SIG-M5 (cell line): ENCODE measurements at regions not wholly inside any gene's neighbourhood (a gene's known extent, or its start where the extent isn't known, plus 50 kb on each side); places are given as distances from the start of the nearest gene placed in this dataset.
"Not testable (repeated sequence)": the region's sequence is repeated elsewhere in the genome, so short reads cannot be mapped to it uniquely, and the experiment has no call there.

Experiments used
- DNase-seq: peaks from one replicate; lab custom pipeline; 2025; lab: John Stamatoyannopoulos, UW

DNA sequence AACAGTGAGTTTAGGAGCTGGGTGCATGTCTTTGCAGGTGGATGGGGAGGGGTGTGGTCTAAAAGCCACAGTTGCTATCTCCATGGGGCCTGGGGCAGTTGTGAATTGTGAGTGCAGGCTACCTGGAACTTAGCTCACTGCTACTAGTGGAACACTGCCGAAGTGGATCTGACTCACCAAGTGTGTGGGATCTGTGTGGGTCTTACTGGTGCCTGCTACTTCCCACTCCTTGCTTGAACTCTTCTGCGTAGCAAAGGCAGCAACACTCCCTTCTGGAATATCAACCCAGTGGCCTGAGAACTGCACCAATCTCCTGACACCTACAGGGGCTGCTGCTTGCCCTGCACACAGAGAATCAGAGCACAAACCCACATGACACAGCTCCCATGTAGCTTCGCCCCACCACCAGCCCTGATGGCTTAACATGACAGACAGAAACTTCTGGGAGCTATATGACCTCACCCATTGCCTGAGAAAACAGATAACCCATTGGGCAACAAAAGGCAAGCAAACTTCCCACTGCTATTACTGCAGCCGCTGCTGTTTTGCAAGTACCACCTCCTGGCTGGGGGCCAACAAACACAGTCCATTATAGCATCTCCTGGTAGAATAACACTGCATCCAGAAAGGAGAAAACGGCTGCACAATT is 455.1 kb upstream of the DDX18 start:
- no peak for DNase-seq

DNA sequence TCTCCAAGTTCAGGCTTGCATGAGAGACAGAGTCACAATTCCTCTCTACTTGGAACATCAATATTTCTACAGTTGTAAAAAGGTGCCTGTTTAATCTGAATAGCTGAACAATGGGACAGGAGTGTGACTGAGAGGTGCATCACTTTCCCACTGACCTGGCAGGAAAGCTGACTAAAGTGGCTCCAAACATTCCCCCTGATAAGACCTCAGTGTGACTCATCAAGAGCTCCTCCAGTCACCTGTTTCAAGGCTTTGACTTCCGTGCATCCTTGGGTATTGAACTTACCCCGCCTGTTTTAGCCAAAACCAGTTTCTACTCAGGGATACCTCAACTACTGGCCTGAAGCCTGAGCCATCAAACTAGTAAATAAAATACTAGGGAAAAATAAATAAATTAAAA is 453.9 kb upstream of the DDX18 start:
- DNase-seq = no peak

DNA sequence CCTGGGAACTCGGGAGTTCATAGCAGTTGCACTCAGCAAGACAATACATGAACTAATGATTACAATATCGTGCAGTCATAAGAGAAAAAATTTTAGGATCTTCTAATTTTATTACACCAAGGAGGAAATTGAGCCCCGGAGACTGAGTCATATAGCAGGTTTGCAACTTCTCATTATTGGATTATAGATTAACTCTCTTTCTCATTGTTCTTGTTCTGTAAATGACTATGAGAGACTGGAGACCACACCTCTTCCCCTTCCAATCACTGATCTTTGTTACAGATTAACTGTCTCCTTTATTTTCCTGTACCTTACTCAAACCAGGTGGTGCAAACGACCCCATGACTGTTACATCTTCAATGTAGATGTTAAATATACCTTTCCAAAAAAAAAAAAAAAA is 435.8 kb upstream of the DDX18 start:
- DNase-seq = no peak

DNA sequence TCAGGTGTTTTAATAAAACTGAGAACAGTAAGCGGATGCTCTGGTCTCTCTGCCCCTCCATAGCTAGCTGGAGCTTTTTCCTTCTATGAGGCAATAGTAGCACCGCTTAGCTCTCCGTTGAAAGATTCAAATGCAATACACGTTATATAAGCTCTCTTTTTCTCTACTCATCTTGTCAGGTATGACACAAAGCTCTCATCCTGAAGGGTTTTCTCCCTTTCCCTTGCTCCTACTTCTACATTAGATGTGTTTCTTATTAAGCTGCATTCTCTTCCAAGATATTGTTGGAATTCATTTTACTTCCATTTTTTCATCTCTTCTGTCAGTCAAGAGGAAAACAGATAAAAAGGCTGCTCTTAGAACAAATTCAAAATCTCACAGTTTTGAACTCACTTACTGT is 434.6 kb upstream of the DDX18 start:
- DNase-seq = no peak

DNA sequence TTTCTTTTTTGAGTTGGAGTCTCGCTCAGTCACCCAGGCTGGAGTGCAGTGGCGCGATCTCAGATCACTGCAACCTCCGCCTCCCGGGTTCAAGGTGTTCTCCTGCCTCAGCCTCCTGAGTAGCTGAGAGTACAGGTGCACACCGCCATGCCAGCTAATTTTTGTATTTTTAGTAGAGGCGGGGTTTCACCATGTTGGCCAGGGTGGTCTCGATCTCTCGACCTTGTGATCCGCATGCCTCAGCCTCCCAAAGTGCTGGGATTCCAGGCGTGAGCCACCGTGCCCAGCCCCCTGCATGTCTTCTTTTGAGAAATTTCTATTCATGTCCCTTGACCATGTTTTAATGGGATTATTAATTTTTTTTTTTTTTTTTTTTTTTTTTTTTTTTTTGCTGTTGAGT is 430.5 kb upstream of the DDX18 start:
- DNase-seq = not testable (repeated sequence)

DNA sequence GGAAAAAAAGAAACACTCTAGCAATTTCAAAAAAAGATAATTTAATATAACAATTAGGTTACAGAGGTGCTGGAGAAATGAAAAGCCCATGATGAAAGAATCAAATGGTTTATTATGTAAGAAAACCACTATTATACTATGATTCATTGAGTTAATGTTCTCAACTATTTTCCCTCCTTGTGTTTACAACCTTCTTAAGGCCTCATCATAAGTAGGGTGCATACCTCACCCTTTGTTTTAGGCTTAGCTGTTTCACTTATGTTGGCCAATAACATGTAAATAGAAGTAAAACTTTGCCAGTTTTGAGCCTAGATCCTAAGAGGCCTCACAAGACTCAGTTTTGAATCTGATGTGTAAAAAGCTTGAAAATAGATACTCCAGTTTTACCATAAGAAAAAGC is 418.3 kb upstream of the DDX18 start:
- no peak for DNase-seq

DNA sequence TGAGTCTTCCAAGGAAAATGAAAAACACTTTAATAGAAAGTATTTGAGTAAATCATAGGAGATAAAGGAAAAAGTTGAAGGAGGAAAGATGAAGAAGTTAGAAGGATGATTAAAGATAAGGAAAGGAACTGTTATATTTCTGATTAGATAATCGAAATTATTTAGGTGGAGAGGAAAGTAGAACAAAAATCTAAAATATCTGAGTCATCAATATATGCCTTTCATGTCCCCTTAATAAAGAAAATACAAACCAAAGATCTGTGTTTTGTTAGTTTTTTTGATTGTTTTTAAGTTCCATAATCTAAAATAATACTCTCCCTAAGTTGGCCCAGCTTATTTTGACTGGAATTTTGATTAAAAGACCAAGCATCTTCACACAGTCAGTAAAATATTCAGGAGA is 412.9 kb upstream of the DDX18 start:
- no peak for DNase-seq

DNA sequence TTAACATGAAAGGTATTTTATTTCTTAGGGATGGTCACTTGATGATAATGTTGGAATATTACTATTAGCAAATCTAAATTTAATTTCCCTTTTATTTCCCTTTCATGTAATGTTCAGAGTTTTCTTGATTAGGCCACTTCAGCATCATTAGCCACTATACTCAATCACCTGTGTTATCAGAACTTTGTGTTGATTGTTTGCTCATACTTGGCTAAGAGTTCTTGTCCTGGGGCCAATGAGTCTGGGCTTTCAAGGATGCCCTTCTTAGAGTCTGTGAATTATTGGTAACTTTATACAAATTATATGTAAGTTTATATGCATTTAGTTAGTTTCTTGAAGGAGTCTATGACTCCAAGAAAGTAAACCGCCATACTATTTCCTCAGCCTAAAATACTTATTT is 408.0 kb upstream of the DDX18 start:
- no peak for DNase-seq

DNA sequence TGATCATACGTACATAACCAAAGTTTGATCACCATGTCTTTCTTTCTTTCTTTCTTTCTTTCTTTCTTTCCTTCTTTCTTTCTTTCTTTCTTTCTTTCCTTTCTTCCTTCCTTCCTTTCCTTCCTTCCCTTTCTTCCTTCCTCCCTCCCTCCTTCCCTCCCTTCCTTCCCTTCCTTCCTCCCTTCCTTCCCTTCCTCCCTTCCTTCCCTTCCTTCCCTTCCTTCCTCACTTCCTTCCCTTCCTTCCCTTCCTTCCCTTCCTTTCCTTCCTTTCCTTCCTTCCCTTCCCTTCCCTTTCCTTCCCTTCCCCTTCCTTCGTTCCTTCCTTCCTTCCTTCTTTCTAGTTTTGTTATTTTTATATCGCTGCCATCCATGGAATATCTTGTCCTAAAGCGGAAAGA is 406.7 kb upstream of the DDX18 start:
- no peak for DNase-seq

DNA sequence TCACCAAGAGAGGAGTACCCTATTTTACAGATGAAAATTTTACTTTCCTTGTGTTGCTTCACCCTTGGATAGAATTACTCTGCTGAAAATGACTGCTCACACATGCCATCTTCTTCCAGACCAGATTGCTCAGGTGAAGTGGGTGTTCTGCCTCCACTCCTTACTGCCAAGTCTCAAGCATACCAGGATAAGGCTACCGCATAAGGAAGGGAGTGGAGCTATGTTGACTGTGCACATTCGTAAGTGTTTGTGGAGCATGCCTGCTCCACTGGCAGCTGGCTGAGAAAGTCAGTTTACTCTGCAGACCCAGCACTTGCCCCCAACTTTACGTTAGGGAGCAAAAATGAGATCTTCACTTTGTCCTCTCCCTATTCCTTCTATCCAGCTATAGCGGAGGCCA is 405.0 kb upstream of the DDX18 start:
- no peak for DNase-seq

DNA sequence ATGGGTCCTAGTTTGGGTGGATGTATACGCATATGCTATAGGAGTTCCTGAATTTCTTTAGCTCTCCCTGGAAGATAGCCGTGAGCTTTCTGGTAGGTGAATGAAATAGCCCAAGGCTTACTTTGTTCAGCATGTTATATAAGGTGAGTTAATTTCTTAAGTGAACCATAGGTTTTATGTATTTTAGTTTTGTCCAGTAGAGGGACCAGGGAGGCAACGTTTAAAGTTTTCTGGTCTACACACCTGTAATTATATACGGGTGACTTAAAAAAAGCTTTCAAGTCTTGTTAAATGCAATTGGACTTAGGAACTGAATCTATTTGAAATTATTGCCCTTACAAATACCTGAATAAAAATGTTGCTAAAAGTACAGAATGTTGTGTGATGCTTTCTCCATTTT is 402.5 kb upstream of the DDX18 start:
- DNase-seq = no peak

DNA sequence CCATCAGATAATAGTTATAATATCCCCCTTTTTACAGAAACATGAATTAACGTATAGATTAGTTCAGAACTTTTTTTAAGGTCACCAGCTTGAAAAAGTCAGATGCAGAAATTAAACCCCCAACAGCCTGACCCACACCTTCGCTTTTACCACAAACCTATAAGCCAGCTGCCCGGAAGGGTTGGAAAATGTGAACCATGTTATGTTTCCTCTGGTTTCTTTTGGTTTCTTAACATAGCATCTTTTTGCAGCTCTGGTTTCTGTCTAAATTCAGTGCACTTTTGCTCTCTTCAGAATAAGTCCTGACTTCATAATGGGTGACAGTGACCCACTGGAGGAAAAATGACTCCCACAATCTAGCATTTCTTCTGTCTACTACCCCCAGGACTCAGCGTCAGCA is 381.7 kb upstream of the DDX18 start:
- DNase-seq = no peak

DNA sequence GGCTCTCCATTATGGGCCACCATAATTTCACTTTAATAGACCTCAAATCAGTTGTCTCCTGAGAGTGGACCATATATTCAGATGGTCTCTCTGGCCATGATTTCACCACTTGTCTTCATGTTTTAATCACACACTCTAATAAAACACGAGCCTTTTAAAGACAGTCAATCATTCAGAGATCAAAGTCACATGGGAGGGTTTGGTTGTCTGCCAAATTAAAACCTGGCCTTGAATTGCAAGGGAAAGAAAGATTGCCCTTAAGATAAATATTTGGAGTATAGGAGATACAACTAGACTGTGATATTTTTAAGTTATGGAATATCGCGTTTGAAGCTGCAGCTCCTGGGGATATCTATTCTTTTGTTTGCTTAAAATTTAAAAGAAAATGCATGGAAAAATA is 377.8 kb upstream of the DDX18 start:
- DNase-seq = no peak

DNA sequence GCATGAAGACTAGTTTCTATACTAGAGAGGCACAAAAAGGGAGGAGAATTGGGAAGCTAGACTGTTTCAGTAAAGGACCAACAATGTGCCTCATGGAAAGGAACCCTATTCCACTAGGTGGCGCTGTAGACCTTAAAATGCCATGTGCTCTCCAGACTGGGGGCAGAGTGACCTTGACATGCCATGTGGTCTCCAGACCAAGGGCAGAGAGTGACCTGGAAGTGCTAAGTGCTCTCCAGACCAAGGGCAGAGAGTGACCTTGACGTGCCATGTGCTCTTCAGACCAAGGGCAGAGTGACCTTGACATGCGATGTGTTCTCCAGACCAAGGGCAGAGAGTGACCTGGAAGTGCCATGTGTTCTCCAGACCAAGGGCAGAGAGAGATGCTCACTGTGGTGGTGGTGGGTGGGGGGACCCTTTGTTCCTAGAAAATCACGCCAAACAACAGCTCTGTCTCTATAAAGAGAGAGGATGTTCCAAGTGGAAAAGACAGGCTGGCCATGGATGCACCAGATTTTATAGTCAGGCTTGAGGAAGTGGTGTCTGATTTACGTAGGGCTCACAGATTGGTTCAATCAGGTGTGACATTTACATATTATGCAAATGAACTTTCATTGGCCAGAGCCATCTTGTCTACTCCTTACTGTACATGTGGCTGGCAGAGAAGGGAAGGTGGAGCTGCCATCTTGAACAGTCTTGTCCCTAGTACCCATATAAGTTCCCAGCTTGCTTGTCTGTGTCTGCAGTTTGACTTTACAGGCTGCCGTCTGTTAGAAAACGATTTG is 344.0 kb upstream of the DDX18 start:
- DNase-seq = no peak

DNA sequence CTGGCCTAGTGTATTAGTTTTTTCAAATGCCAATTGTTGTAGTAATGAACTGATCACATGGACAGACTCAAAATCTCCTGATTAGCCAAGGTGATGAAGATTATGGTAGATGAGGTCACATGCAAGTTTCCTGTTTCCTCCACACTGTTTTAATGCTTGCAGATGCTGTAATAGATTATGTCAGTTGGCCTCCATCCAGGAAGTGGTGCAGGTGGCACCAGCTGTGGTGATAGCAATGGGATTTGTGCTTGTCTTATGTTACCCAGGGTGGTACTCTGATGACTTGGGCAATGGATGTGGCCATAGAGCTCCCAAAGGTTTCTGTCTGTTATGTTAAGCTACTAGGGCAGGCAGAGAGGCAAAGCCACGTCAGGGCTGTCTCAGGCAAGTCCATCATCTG is 332.9 kb upstream of the DDX18 start:
- DNase-seq = no peak

DNA sequence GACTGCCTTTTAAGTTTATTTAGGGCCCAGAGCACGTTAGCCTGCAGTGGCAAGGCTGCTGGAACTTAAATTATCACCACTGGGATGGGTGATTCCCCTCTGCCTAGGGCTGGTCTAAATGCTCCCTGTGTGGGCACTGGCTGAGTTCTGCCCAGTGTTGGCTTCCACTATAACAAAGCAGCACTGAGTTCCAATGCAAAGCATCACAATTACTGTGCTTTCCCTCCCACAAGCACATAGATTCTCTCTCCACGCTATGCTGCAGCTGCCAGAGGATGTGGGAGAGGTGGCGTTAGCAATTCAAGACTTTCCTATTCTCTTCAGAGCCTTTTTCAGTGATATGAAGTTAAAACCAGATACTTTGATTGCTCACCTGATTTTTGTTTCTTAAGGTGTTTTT is 328.9 kb upstream of the DDX18 start:
- DNase-seq = no peak

DNA sequence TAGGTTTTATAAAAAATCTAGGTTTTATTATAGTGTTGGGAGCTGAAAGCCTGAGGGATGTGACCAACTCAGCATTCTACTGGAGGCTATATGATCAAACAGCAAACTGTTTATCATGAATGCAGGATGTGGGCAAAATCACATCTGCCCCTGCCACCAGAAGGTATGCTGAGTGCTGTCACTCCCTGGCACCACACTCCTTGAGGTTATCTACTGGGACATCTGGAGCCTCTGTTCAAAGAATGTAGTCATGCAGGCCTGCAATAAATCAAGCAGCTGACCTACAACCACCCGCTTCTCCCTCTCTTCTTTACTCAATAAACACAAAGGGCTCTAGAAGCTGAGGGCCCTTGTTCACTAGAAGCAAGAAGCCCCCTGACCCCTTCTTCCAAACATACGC is 328.4 kb upstream of the DDX18 start:
- no peak for DNase-seq

DNA sequence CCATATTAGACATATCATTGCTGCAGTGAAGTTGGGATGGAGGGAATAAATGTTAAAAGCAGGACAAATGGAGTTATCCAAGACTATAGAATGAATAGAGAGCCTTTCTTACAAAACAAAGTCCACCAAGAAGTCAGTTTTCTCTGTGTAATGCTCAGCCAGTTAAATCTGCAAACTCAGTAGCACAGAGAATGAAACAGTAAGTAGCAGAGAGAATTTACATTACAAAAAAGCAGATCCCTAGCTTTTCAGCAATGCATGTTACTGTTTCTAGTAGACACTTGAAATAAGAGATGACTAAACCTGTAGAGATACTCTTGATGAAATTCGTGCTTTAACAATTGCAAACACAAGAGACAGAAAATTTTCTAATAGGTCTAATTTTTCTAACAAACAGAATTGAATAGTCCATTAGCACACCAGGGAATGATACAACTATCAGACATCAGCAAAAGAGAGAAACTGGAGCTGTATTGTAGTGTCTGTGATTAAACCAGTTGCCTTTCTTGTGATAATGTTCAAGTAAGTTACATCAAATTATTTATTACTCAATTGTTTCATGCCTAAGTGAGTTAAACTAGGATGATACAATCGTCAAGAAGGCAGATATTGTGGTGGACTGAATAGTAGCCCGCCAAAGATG is 322.2 kb upstream of the DDX18 start:
- no peak for DNase-seq

DNA sequence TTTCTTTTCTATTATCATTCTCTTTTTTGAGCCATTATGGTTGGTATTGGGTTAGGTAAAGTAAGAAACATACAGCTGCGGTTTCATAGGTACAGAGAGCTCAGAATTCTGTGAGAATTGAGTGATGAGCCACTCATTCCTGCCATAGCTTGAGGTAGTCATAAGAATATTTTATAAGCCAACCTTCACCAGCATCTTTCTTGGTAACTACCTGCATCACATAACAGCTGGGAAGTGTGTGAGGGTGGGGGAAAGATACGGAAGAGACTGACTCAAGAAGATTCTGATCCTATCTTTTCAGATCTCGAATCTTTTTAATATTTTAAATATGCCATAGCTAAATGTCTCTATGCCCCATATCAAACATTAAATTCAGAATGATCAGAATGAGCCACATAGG is 313.8 kb upstream of the DDX18 start:
- DNase-seq = no peak

DNA sequence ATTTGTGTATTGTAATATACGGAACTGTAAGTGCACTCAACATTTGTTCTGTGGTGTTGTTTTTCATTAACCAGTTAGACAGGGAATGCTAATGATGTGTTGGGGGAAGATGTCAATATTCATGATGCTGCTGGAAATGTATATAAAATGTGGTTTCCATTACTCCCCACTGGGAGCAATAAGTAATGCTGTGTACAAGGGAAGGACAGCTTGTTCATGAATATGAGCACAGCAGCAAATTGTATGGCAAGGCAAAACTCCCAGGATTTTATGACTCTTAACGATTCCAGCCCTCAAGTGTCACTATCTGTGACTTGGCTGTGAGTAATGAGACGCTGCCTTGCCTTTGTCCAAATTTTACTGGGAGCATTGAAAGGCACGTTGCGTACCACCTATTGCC is 312.4 kb upstream of the DDX18 start:
- DNase-seq = no peak

DNA sequence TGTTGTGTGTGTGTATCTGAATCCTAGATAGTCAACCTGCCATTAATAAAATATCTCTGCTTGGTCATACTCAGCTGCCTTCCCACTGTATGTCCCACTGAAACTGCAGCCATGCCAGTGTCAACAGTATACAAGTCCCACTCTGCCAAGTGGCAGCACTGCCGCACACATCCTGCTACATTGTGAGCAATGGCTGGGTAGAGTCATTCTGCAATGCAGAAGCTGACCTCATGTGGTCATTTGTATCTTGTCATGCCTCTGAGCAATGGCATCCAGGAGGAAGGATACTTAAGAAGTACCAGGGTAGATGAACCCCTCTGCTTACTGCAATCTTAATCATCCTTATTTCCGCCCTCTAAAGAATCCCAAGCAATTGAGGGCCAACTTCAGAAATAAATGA is 302.2 kb upstream of the DDX18 start:
- no peak for DNase-seq

DNA sequence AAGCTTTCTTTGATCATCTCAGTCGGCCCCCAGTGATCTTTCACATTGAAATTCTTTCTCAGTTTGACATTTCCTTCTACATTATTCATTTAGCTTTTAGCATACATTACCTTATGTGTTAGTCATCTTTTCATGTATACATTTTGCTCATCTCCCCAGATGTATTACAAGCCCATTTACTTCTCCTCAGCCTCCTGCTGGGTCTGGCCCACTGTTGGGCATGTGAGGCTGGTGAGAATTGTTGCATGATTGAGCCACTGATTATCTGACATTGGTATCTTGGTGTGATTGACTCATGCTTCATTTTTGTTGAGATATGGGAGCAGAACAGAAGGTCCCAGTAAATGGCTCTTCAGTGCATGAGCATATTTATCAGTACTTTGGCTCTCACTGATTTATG is 300.1 kb upstream of the DDX18 start:
- no peak for DNase-seq

DNA sequence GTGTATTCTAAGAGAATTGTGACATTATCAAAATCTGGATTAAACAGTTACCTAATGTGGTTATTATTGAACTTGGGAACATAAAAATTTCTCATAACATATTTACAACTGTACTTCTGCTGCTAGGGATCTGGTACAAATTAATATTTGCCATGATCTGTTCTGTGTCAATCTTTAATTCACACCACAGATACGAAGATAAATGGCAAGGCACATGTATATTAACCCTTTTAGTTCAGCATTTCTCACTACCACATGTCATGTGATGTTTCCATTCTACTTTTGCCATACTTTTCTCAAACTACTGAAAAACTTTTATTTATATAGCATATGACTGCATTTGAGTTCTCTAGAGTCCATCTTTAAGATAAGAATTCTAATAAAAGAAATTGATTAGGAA is 295.3 kb upstream of the DDX18 start:
- DNase-seq = no peak

DNA sequence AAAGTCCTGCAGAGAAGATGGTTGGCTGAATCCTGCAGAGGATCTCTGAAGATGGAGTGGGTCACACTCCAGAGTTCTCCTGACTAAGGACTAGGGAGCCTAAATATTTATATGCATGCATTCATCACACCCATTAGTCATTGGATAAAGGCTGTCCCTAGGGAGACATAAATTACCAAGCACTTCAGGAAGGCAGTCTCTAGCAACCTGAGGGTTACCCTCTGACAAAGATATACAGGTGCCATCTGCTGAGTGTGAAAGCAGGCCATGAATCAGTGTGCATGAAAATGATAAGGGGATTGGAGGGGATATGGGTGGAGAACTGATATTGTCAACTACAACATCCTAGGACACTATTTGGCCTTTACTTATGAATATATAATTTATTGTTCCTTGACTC is 294.8 kb upstream of the DDX18 start:
- no peak for DNase-seq
